ENCODE measurements at regions not wholly inside any gene's neighbourhood (a gene's known extent, or its start where the extent isn't known, plus 50 kb on each side); places are given as distances from the start of the nearest gene placed in this dataset.

DNA sequence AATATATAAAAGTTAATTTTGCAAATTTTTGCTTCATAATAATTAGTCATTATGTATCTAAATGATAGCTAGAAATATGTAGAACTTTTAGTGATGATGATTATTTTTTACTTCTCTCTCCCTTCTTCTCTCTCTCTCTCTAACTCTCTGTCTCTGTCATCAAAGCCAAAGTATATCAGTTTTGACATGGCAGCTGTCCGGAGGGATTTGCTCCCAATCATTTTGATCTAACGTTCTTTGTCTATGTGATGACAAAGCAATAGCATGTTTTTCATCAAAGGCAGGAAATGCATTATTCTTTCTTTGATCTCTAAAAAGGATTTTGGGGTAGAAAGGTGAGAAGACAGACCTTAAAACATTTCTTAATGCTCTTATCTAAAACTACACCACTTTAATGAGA is 402.1 kb downstream of the PDGFC start:
- FAIRE-seq, result no peak
- no peaks in the 10 kb centered on the region for H3K4me1 ChIP-seq
- H3K9me3 ChIP-seq, result no peaks in the 10 kb centered on the region
- CTCF ChIA-PET, result no interaction called here
- no peak overlapping the region for H3K4me3 ChIP-seq
- 59% methylated on average over 2 of the region's 2 CpGs for WGBS (ENCODE audit: missing lambda C conversion rate)
- no peak overlapping the region for H3K4me2 ChIP-seq
- TF ChIP-seq E2F6 (IDR thresholded peaks at IDR 0.05; ENCODE audit: borderline replicate concordance, low read depth) (no peak), GATA3 (IDR thresholded peaks at IDR 0.05; ENCODE audit: borderline replicate concordance) (no peak), MAZ (IDR thresholded peaks at IDR 0.05; ENCODE audit: borderline replicate concordance, low read depth, low read length) (no peak), POLR2AphosphoS2 (conservative IDR thresholded peaks at IDR 0.05; ENCODE audit: low read length) (no peak), CEBPB (IDR thresholded peaks at IDR 0.05) (no peak), ZC3H11A (IDR thresholded peaks at IDR 0.05) (no peak), ELK1 (IDR thresholded peaks at IDR 0.05; ENCODE audit: low read depth, low read length) (no peak), RNF2 (IDR thresholded peaks at IDR 0.05; ENCODE audit: borderline replicate concordance, low read depth) (no peak), HOXB5 (CRISPR knock-in tag; IDR thresholded peaks at IDR 0.05) (no peak), TFCP2L1 (CRISPR knock-in tag; IDR thresholded peaks at IDR 0.05) (no peak)
- no peak for ATAC-seq
- POLR2A ChIA-PET, result no interaction called here
- DNase-seq (ENCODE audit: low read depth in 1 of 2, low spot score in 1 of 2), result no peak
- no peak overlapping the region for H3K27ac ChIP-seq

GRCh38 chr4:156568484-156568883 is 403.1 kb downstream of the PDGFC start:
- Histone ChIP-seq H3K4me2 (no peak overlapping the region), H3K27ac (no peak overlapping the region)
- 57% methylated on average over 2 of the region's 2 CpGs for WGBS (ENCODE audit: missing lambda C conversion rate)

DNA sequence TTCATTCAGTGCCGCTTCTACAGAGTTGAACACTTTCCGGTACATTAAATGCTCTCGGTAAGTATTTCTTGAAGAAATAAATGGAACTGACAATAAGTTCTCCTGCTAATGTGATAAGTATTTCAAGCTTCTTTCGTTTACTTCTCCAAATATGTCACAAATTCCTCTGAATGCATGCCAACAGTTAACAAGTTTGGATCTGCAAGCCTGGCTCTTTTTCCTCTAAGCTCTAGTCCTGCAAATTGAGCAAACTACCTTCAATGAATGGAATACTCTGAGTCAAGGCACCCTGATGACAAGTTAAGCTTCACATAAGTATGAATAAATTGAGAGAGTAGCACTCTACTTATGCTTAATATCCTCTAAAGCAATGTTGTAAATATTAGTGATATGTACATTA is 403.6 kb downstream of the PDGFC start:
- no peak overlapping the region for H3K4me2 ChIP-seq
- no peak for DNase-seq (ENCODE audit: low read depth in 1 of 2, low spot score in 1 of 2)
- no peak for FAIRE-seq
- H3K9me3 ChIP-seq, result no peaks in the 10 kb centered on the region
- POLR2A ChIA-PET, result no interaction called here
- no peak overlapping the region for H3K4me3 ChIP-seq
- ATAC-seq, result no peak
- WGBS (ENCODE audit: missing lambda C conversion rate), result 74% methylated on average over 4 of the region's 4 CpGs
- no peaks in the 10 kb centered on the region for H3K4me1 ChIP-seq
- no peak overlapping the region for H3K27ac ChIP-seq
- CTCF ChIA-PET, result no interaction called here
- no peak for TF ChIP-seq POLR2A (IDR thresholded peaks at IDR 0.05; ENCODE audit: low read length)
- TF ChIP-seq MAX (IDR thresholded peaks at IDR 0.05), result no peak
- TF ChIP-seq RARB (CRISPR knock-in tag; IDR thresholded peaks at IDR 0.05), result no peak
- TF ChIP-seq BHLHE40 (IDR thresholded peaks at IDR 0.05; ENCODE audit: low read depth, low read length), result no peak

More at GRCh38 chr4:156568484-156568883, 403.1 kb downstream of the PDGFC start:
- FAIRE-seq (no peak), ATAC-seq (no peak), DNase-seq (ENCODE audit: low read depth in 1 of 2, low spot score in 1 of 2) (no peak)
- H3K9me3 ChIP-seq, result no peaks in the 10 kb centered on the region
- no peaks in the 10 kb centered on the region for H3K4me1 ChIP-seq
- H3K4me3 ChIP-seq, result no peak overlapping the region
- CTCF ChIA-PET, result no interaction called here
- POLR2A ChIA-PET, result no interaction called here
- TF ChIP-seq NR3C1 (IDR thresholded peaks at IDR 0.05) (no peak), E2F6 (IDR thresholded peaks at IDR 0.05; ENCODE audit: borderline replicate concordance, low read depth) (no peak)
- TF ChIP-seq, protein P1, sequence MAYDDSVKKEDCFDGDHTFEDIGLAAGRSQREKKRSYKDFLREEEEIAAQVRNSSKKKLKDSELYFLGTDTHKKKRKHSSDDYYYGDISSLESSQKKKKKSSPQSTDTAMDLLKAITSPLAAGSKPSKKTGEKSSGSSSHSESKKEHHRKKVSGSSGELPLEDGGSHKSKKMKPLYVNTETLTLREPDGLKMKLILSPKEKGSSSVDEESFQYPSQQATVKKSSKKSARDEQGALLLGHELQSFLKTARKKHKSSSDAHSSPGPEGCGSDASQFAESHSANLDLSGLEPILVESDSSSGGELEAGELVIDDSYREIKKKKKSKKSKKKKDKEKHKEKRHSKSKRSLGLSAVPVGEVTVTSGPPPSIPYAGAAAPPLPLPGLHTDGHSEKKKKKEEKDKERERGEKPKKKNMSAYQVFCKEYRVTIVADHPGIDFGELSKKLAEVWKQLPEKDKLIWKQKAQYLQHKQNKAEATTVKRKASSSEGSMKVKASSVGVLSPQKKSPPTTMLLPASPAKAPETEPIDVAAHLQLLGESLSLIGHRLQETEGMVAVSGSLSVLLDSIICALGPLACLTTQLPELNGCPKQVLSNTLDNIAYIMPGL (CRISPR knock-in tag; IDR thresholded peaks at IDR 0.05; ENCODE audit: borderline replicate concordance), result no peak

DNA sequence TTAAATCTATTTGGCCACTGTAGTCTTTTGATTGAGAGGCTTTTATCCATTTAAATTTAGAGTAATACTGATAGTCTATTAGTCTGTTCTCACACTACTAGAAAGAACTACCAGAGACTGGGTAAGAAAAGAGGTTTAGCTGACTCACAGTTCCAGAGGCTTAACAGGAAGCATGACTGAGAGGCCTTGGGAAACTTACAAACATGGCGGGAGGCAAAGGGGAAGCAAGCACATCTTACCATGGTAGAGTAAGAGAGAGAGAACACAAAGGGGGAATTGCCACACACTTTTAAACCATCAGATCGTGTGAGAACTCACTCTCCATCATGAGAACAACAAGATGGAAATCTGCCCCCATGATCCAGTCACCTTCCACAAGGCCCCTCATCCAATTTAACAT is 410.9 kb downstream of the PDGFC start:
- Histone ChIP-seq H3K27ac (no peak overlapping the region), H3K4me1 (no peaks in the 10 kb centered on the region), H3K9me3 (no peaks in the 10 kb centered on the region), H3K4me3 (no peak overlapping the region), H3K4me2 (no peak overlapping the region)
- DNase-seq (ENCODE audit: low read depth in 1 of 2, low spot score in 1 of 2) (no peak), FAIRE-seq (no peak), ATAC-seq (no peak)
- WGBS (ENCODE audit: missing lambda C conversion rate), result 67% methylated on average over 2 of the region's 2 CpGs
- ChIA-PET POLR2A (no interaction called here), CTCF (no interaction called here)
- no peak for TF ChIP-seq GATA3 (IDR thresholded peaks at IDR 0.05; ENCODE audit: borderline replicate concordance)
- TF ChIP-seq TP53 (CRISPR knock-in tag; IDR thresholded peaks at IDR 0.05), result no peak
- TF ChIP-seq CHD4 (IDR thresholded peaks at IDR 0.05; ENCODE audit: borderline replicate concordance), result no peak
- no peak for TF ChIP-seq ZSCAN20 (CRISPR knock-in tag; IDR thresholded peaks at IDR 0.05)
- no peak for TF ChIP-seq NFE2L2 (conservative IDR thresholded peaks at IDR 0.05; ENCODE audit: low read length)
- no peak for TF ChIP-seq HOXA7 (CRISPR knock-in tag; IDR thresholded peaks at IDR 0.05)
- TF ChIP-seq TFCP2L1 (CRISPR knock-in tag; IDR thresholded peaks at IDR 0.05), result no peak
- TF ChIP-seq ZC3H11A (IDR thresholded peaks at IDR 0.05), result no peak
- TF ChIP-seq ZNF302 (CRISPR knock-in tag; IDR thresholded peaks at IDR 0.05), result no peak
- TF ChIP-seq POLR2AphosphoS2 (conservative IDR thresholded peaks at IDR 0.05; ENCODE audit: low read length), result no peak
- no peak for TF ChIP-seq NPAS2 (CRISPR knock-in tag; IDR thresholded peaks at IDR 0.05; ENCODE audit: borderline replicate concordance)
- no peak for TF ChIP-seq ATOH8 (CRISPR knock-in tag; IDR thresholded peaks at IDR 0.05; ENCODE audit: low read depth)
- TF ChIP-seq KDM1A (IDR thresholded peaks at IDR 0.05; ENCODE audit: low read depth), result no peak
- TF ChIP-seq CBX8 (IDR thresholded peaks at IDR 0.05), result no peak
- TF ChIP-seq CBX2 (IDR thresholded peaks at IDR 0.05; ENCODE audit: borderline replicate concordance, low read depth), result no peak

All from A549 (cell line).